SK-N-SH (cell line): ENCODE measurements at regions not wholly inside any gene's neighbourhood (a gene's known extent, or its start where the extent isn't known, plus 50 kb on each side); places are given as distances from the start of the nearest gene placed in this dataset.

Source experiments
- CTCF ChIA-PET: fragments of 300-600, 350-600 bp; formaldehyde crosslinking; extraction: SDS; loops from one replicate; lab custom pipeline; 2021; lab: Yijun Ruan, JAX
- POLR2A ChIA-PET: fragments of 350-600 bp; sonication (Branson Sonifier 250); formaldehyde crosslinking; extraction: SDS; loops from one replicate; lab custom pipeline; 2020; ENCODE audit warnings: antibody characterized with exemption, inconsistent platforms; lab: Yijun Ruan, JAX
- DNase-seq: peaks from one replicate; pipeline ENCODE4 v3.0.0; 2012
- H2AFZ ChIP-seq: fragments of 200-600 bp; sonication (generic); 2 replicates; pipeline ENCODE4 v1.8.1; 2016; ENCODE audit warnings: antibody characterized with exemption, mild to moderate bottlenecking, low read depth
- H3F3A ChIP-seq: fragments of 200-600 bp; sonication (generic); replicated peaks from 2 replicates; pipeline ENCODE3; 2016; ENCODE audit warnings: antibody characterized with exemption, mild to moderate bottlenecking; ENCODE audit not compliant: insufficient read depth
- H3K27ac ChIP-seq, 2 experiments: fragments of 200-500 bp in 1 of 2; fragments of 200-600 bp in 1 of 2; sonication (Bioruptor generic) in 1 of 2; sonication (generic), shearing (Covaris generic) in 1 of 2; 2 replicates each; pipeline versions ENCODE4 v1.5.1 to v1.6.1; 2014 to 2016; ENCODE audit warnings: low read depth in 2 of 2, inconsistent platforms in 1 of 2, low read length in 1 of 2, mild to moderate bottlenecking in 1 of 2, mixed read lengths in 1 of 2
- H3K27me3 ChIP-seq: fragments of 200-600 bp; sonication (generic), shearing (Covaris generic); 2 replicates; pipeline ENCODE4 v1.6.1; 2016; ENCODE audit warnings: mixed run types; ENCODE audit not compliant: insufficient read depth
- H3K36me3 ChIP-seq, 2 experiments: fragments of 200-500 bp in 1 of 2; fragments of 200-600 bp in 1 of 2; sonication (Bioruptor generic) in 1 of 2; sonication (generic) in 1 of 2; replicated peaks in 1 of 2; 2 replicates each; pipeline versions ENCODE3 to v1.5.1; 2014 to 2016; ENCODE audit warnings: low read length in 1 of 2, mild to moderate bottlenecking in 1 of 2; ENCODE audit not compliant: insufficient read depth in 2 of 2, control insufficient read depth in 1 of 2
- H3K4me1 ChIP-seq, 2 experiments: fragments of 200-500 bp in 1 of 2; fragments of 200-600 bp in 1 of 2; sonication (Bioruptor generic) in 1 of 2; sonication (generic), shearing (Covaris generic) in 1 of 2; 2 replicates each; pipeline versions ENCODE4 v1.5.1 to v1.6.1; 2014 to 2016; ENCODE audit warnings: low read depth in 1 of 2, low read length in 1 of 2, mixed run types in 1 of 2; ENCODE audit not compliant: insufficient read depth in 2 of 2, control insufficient read depth in 1 of 2
- H3K4me2 ChIP-seq: fragments of 200-600 bp; sonication (generic), shearing (Covaris generic); 2 replicates; pipeline ENCODE4 v1.6.1; 2017; ENCODE audit warnings: mixed run types
- H3K4me3 ChIP-seq, 2 experiments: fragments of 200-500 bp in 1 of 2; fragments of 200-600 bp in 1 of 2; sonication (Bioruptor generic) in 1 of 2; sonication (generic), shearing (Covaris generic) in 1 of 2; 2 replicates each; pipeline versions ENCODE4 v1.5.1 to v1.8.1; 2014 to 2016; ENCODE audit warnings: low read depth in 2 of 2, inconsistent platforms in 1 of 2, low read length in 1 of 2, mild to moderate bottlenecking in 1 of 2, mixed read lengths in 1 of 2, moderate library complexity in 1 of 2
- H3K79me2 ChIP-seq: fragments of 200-600 bp; sonication (generic); 2 replicates; pipeline ENCODE4 v1.8.1; 2017; ENCODE audit warnings: mild to moderate bottlenecking; ENCODE audit not compliant: insufficient read depth
- H3K9ac ChIP-seq: fragments of 200-600 bp; sonication (generic); 2 replicates; pipeline ENCODE4 v1.6.1; 2017; ENCODE audit warnings: mixed run types
- H3K9me2 ChIP-seq: fragments of 200-600 bp; sonication (generic); 2 replicates; pipeline ENCODE4 v1.6.1; 2017; ENCODE audit warnings: mixed run types
- H3K9me3 ChIP-seq: fragments of 200-600 bp; sonication (generic); 2 replicates; pipeline ENCODE4 v1.6.1; 2017; ENCODE audit warnings: mixed run types, mild to moderate bottlenecking, moderate library complexity
- H4K20me1 ChIP-seq: fragments of 200-600 bp; sonication (generic); 2 replicates; pipeline ENCODE4 v1.6.1; 2017; ENCODE audit warnings: mild to moderate bottlenecking, mixed run types; ENCODE audit not compliant: insufficient read depth
- EP300 ChIP-seq, 2 experiments: IDR thresholded peaks; 2 replicates each; pipeline versions ENCODE4 v1.4.0 to v1.6.1; 2012; ENCODE audit warnings: borderline replicate concordance in 1 of 2, low read depth in 1 of 2, low read length in 1 of 2
- FOXM1 ChIP-seq: IDR thresholded peaks from 2 replicates; pipeline ENCODE4 v1.4.0; 2012; ENCODE audit warnings: low read depth, mild to moderate bottlenecking
- JUND ChIP-seq: IDR thresholded peaks from 2 replicates; pipeline ENCODE4 v1.4.0; 2012
- MEF2A ChIP-seq: IDR thresholded peaks from 2 replicates; pipeline ENCODE4 v1.4.0; 2012; ENCODE audit warnings: low read depth, borderline replicate concordance
- MXI1 ChIP-seq: IDR thresholded peaks from 2 replicates; pipeline ENCODE4 v1.6.1; 2012; ENCODE audit warnings: mild to moderate bottlenecking, low read depth, low read length, improper control_type of control experiment
- NRF1 ChIP-seq: IDR thresholded peaks from 2 replicates; pipeline ENCODE4 v1.6.1; 2012; ENCODE audit warnings: low read depth, mild to moderate bottlenecking, low read length
- POLR2AphosphoS5 ChIP-seq: IDR thresholded peaks from 2 replicates; pipeline ENCODE4 v1.6.1; 2012; ENCODE audit warnings: low read depth, low read length
- RAD21 ChIP-seq: IDR thresholded peaks from 2 replicates; pipeline ENCODE4 v1.6.1; 2012; ENCODE audit warnings: mild to moderate bottlenecking, low read length
- RFX5 ChIP-seq: IDR thresholded peaks from 2 replicates; pipeline ENCODE4 v1.6.1; 2012; ENCODE audit warnings: mild to moderate bottlenecking, improper control_type of control experiment, low read length
- RXRA ChIP-seq: IDR thresholded peaks from 2 replicates; pipeline ENCODE4 v1.4.0; 2012; ENCODE audit warnings: low read depth, mild to moderate bottlenecking, borderline replicate concordance
- SMC3 ChIP-seq: IDR thresholded peaks from 2 replicates; pipeline ENCODE4 v1.6.1; 2012; ENCODE audit warnings: low read depth, low read length, improper control_type of control experiment
- TEAD4 ChIP-seq: IDR thresholded peaks from 2 replicates; pipeline ENCODE4 v1.4.0; 2012; ENCODE audit warnings: mild to moderate bottlenecking, borderline replicate concordance; ENCODE audit not compliant: insufficient read depth
- whole genome bisulfite sequencing: methylation state at CpG from one replicate; pipeline ENCODE4 v1.1.6; 2017; ENCODE audit warnings: low lambda C conversion rate; 5-methylcytosine and 5-hydroxymethylcytosine counted together
- TF ChIP-seq, protein P1 (sequence below): IDR thresholded peaks from 2 replicates; pipeline ENCODE4 v1.6.1; 2012; ENCODE audit warnings: mild to moderate bottlenecking, low read depth, low read length, moderate library complexity
- TF ChIP-seq, protein P2 (sequence below): IDR thresholded peaks from 2 replicates; pipeline ENCODE4 v1.4.0; 2012; ENCODE audit warnings: low read depth, borderline replicate concordance
- TF ChIP-seq, protein P3 (sequence below): IDR thresholded peaks from 2 replicates; pipeline ENCODE4 v1.4.0; 2012; ENCODE audit warnings: low read depth, borderline replicate concordance
- TF ChIP-seq, protein P4 (sequence below): IDR thresholded peaks from 2 replicates; pipeline ENCODE4 v1.4.0; 2012; ENCODE audit warnings: low read depth

DNA sequence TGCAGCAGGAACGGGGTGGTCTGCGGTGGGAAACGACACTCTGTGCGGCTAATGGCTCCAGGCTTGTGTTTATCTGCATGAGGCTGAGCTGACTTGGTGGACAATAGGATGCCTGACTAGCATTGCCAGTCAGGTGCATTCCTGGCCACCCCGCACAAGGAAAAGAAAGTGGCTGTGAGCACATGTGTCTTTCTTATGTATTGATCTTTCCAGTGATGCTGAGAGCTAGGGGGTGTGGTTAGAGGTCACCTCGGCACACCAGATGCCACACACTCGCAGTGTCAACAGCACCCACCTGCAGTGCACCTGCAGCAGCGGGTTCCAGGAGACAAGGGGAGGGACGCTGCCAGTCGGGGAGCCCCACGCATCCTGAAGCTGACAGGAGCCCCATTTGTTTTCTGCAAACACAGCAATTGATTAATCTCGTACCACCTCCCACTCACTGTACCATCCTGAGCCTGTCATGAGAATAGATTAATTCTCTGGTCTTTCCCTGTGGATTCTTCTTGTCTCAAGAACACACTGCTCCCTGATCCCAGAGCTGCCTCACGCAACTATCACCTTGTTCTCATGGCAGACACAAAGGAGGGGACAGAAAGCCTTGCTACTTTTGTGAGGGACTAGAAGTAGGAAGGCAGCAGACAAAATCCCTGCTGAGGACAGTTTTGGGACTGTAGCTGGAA lies 251.7 kb upstream of the WWC1 start:
- Histone ChIP-seq H3K79me2 (no peaks in the 10 kb centered on the region), H3K4me2 (no peak overlapping the region), H3K9ac (no peak overlapping the region), H4K20me1 (no peaks in the 10 kb centered on the region), H3K27ac (no peak overlapping the region), H3K27me3 (no peaks in the 10 kb centered on the region), H3K36me3 (no peaks in the 10 kb centered on the region), H3K9me2 (no peaks in the 10 kb centered on the region), H3K4me3 (no peak overlapping the region), H2AFZ (no peak overlapping the region), H3K9me3 (no peaks in the 10 kb centered on the region), H3F3A (no peaks in the 10 kb centered on the region), H3K4me1 (no peaks in the 10 kb centered on the region)
- TF ChIP-seq FOXM1 (no peak), RXRA (no peak), TEAD4 (no peak), POLR2AphosphoS5 (no peak), MXI1 (no peak), SMC3 (no peak)
- TF ChIP-seq, protein P1, sequence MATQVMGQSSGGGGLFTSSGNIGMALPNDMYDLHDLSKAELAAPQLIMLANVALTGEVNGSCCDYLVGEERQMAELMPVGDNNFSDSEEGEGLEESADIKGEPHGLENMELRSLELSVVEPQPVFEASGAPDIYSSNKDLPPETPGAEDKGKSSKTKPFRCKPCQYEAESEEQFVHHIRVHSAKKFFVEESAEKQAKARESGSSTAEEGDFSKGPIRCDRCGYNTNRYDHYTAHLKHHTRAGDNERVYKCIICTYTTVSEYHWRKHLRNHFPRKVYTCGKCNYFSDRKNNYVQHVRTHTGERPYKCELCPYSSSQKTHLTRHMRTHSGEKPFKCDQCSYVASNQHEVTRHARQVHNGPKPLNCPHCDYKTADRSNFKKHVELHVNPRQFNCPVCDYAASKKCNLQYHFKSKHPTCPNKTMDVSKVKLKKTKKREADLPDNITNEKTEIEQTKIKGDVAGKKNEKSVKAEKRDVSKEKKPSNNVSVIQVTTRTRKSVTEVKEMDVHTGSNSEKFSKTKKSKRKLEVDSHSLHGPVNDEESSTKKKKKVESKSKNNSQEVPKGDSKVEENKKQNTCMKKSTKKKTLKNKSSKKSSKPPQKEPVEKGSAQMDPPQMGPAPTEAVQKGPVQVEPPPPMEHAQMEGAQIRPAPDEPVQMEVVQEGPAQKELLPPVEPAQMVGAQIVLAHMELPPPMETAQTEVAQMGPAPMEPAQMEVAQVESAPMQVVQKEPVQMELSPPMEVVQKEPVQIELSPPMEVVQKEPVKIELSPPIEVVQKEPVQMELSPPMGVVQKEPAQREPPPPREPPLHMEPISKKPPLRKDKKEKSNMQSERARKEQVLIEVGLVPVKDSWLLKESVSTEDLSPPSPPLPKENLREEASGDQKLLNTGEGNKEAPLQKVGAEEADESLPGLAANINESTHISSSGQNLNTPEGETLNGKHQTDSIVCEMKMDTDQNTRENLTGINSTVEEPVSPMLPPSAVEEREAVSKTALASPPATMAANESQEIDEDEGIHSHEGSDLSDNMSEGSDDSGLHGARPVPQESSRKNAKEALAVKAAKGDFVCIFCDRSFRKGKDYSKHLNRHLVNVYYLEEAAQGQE: no peak
- TF ChIP-seq, protein P2, sequence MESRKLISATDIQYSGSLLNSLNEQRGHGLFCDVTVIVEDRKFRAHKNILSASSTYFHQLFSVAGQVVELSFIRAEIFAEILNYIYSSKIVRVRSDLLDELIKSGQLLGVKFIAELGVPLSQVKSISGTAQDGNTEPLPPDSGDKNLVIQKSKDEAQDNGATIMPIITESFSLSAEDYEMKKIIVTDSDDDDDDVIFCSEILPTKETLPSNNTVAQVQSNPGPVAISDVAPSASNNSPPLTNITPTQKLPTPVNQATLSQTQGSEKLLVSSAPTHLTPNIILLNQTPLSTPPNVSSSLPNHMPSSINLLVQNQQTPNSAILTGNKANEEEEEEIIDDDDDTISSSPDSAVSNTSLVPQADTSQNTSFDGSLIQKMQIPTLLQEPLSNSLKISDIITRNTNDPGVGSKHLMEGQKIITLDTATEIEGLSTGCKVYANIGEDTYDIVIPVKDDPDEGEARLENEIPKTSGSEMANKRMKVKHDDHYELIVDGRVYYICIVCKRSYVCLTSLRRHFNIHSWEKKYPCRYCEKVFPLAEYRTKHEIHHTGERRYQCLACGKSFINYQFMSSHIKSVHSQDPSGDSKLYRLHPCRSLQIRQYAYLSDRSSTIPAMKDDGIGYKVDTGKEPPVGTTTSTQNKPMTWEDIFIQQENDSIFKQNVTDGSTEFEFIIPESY: no peak
- TF ChIP-seq, protein P3, sequence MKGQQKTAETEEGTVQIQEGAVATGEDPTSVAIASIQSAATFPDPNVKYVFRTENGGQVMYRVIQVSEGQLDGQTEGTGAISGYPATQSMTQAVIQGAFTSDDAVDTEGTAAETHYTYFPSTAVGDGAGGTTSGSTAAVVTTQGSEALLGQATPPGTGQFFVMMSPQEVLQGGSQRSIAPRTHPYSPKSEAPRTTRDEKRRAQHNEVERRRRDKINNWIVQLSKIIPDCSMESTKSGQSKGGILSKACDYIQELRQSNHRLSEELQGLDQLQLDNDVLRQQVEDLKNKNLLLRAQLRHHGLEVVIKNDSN: no peak
- WGBS: 31% methylated on average over 10 of the region's 13 CpGs
- ChIA-PET POLR2A (no interaction called here), CTCF (interaction anchor here (1.0 to 1.5 kb wide), 4 partner anchors 8 to 180 kb away, joined by 3 to 5 read pairs (median 3); no protein-coding TSS in a partner anchor)
- no peak for DNase-seq

DNA sequence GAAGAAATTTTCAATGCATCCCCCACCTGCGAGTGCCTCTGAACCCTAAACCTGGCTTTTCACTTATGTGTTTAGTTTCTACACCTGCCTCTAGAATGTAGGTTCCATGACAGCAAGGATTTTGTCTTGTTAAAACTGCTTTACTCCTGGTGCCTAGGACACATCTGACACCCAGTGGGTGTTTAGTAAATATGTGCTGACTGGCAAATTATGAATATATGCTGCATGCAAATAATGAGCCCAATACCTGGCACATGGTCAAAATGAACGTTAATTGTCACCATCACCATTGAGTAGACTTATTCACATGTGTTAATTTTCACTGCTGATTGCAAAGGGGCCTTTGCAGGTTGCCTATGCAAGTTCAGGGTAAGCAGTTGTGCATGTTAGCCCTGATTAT lies 249.9 kb upstream of the WWC1 start:
- no peaks in the 10 kb centered on the region for H3K79me2 ChIP-seq
- no peak overlapping the region for H3K9ac ChIP-seq
- no peaks in the 10 kb centered on the region for H3K4me1 ChIP-seq
- H3K4me3 ChIP-seq: no peak overlapping the region
- CTCF ChIA-PET: interaction anchor here (1.0 kb wide), 2 partner anchors 10 to 123 kb away, joined by 3 read pairs; no protein-coding TSS in a partner anchor
- no peaks in the 10 kb centered on the region for H3K9me2 ChIP-seq
- H3K27me3 ChIP-seq: no peaks in the 10 kb centered on the region
- no peak for TF ChIP-seq SMC3
- TF ChIP-seq, protein P4, sequence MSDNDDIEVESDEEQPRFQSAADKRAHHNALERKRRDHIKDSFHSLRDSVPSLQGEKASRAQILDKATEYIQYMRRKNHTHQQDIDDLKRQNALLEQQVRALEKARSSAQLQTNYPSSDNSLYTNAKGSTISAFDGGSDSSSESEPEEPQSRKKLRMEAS: no peak
- no peak for TF ChIP-seq NRF1
- TF ChIP-seq RFX5: no peak
- no peak for TF ChIP-seq EP300 (IDR thresholded peaks at IDR 0.05; ENCODE audit: borderline replicate concordance in 1 of 2, low read depth in 1 of 2, low read length in 1 of 2)
- TF ChIP-seq RXRA: no peak
- no peak for TF ChIP-seq TEAD4
- TF ChIP-seq RAD21: no peak
- no peak for TF ChIP-seq MEF2A
- TF ChIP-seq JUND: no peak
- TF ChIP-seq POLR2AphosphoS5: no peak
- TF ChIP-seq MXI1: no peak
- no peak overlapping the region for H2AFZ ChIP-seq
- H3K4me2 ChIP-seq: no peak overlapping the region
- H3K9me3 ChIP-seq: no peaks in the 10 kb centered on the region
- no peaks in the 10 kb centered on the region for H4K20me1 ChIP-seq
- no peaks in the 10 kb centered on the region for H3K36me3 ChIP-seq
- POLR2A ChIA-PET: no interaction called here
- DNase-seq: no peak
- H3K27ac ChIP-seq: no peak overlapping the region
- 26% methylated on average over 2 of the region's 2 CpGs for WGBS
- no peaks in the 10 kb centered on the region for H3F3A ChIP-seq
